NCI-H446 (cell line): ENCODE measurements at regions not wholly inside any gene's neighbourhood (a gene's known extent, or its start where the extent isn't known, plus 50 kb on each side); places are given as distances from the start of the nearest gene placed in this dataset.

Experiments
- DNase-seq, 2 experiments: peaks; one replicate each; lab custom pipeline; 2025; lab: John Stamatoyannopoulos, UW

DNA sequence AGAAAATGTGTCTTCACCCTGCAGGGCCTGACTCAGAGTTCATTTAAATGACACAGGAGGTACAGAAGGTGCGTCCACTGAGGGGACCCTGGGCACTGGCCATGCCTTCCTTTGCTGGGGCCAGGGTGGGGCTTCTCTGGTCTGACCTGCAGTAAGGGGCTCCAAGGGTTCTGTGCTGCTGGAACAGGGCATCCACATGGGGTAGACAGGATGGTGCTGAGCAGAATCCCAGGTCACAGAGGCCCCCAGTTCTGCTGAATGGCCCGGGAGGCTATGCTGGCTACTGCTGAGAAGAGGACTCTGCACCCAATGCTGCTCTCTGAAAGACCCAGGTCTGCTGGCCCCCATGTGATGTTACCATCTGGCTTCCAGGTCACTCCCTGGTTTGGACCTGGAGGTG is 150.4 kb upstream of the GGTLC1 start:
- DNase-seq, result no peak

- DNase-seq, result no peak
Observed at GRCh38 chr20:24138196-24138857, 149.7 kb upstream of the GGTLC1 start.

- no peak for DNase-seq
Observed at GRCh38 chr20:24136659-24137246, 148.2 kb upstream of the GGTLC1 start.

- DNase-seq, result no peak
Observed at GRCh38 chr20:24135781-24136180, 147.2 kb upstream of the GGTLC1 start.

- DNase-seq, result no peak
Observed at GRCh38 chr20:24134930-24135329, 146.4 kb upstream of the GGTLC1 start.

GRCh38 chr20:24134284-24134683 is 145.7 kb upstream of the GGTLC1 start:
- peak in 1 of 2 experiments; percentile 60 for DNase-seq

GRCh38 chr20:24132246-24132645 is 143.7 kb upstream of the GGTLC1 start:
- DNase-seq, result no peak

GRCh38 chr20:24131684-24132083 is 143.1 kb upstream of the GGTLC1 start:
- no peak for DNase-seq

DNA sequence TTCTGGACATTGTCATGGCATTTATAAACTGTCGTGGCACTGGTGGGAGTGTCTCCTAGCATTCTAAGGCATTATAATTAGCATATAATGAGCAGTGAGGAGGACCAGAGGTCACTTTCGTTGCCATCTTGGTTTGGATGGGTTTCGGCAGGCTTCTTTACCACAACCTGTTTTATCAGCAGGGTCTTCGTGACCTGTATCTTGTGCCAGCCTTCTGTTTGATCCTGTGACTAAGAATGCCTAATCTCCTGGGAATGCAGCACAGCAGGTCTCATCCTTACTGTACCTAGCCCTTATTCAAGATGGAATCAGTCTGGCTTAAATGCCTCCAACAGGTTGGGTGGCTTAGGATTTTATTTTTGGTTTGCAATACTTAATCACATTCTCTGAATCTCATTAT is 142.7 kb upstream of the GGTLC1 start:
- DNase-seq, result no peak

DNA sequence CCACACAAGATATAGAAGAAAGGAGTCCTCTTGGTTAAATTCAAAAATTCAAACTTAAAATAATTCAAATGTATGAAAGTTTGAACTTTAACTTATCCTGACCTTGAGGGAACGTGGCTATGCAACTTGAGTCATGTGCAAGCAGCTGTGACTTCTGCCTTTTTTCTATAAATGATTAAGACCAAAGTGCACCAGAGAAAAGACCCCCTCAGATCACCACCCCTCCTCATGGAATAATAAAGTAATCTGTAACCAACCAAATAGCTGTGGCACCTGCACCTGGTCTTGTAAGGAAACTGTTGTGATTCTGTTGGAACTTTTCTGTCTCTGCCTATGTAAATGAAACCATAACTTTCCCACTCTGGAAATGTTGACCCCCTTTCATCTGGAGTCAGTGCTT is 141.1 kb upstream of the GGTLC1 start:
- no peak for DNase-seq

- no peak for DNase-seq
Observed at GRCh38 chr20:24124951-24125650, 136.5 kb upstream of the GGTLC1 start.

DNA sequence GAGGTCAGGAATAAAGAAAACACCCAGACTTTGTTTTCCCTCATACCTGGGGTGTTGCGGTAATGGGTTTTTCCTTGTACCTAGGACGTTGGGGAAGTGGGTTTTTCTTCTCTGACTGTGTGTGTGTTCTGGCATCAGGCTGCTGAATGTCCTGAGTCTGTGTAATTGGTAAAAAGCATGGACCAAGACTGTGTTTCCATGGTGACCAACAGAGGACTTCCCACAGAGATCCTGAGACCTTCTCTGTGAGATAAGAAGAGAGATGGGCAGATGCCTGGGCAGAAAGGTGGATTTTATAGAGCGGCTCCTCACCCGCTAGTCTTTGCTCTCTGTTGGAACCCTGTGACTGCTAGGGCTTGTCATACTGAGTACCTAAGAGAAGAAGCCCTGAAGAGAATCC is 135.4 kb upstream of the GGTLC1 start:
- no peak for DNase-seq

- DNase-seq, result peak; percentile 55 to 81
Observed at GRCh38 chr20:24118441-24119175, 130.0 kb upstream of the GGTLC1 start.

- peak in 1 of 2 experiments; percentile 64 for DNase-seq
Observed at GRCh38 chr20:24118034-24118433, 129.5 kb upstream of the GGTLC1 start.

DNA sequence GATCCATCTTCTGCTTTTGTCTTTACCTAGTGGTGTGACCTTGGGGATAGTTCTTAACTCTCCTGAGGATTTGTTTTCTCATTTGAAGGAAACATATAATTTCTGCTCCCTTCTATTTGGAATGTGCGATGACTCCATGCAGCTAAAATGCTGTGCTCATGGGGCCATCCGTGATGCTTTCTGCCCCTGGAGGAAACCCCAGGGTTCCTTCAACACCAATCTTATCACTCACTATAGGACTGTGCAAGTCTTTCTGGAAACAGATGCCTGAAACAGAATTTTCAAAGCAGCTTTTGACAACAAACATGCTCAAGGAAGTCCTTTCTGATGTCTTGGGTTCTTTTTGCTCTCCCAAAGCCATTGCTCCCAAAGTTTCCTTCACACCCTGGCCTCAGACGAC is 128.8 kb upstream of the GGTLC1 start:
- no peak for DNase-seq

DNA sequence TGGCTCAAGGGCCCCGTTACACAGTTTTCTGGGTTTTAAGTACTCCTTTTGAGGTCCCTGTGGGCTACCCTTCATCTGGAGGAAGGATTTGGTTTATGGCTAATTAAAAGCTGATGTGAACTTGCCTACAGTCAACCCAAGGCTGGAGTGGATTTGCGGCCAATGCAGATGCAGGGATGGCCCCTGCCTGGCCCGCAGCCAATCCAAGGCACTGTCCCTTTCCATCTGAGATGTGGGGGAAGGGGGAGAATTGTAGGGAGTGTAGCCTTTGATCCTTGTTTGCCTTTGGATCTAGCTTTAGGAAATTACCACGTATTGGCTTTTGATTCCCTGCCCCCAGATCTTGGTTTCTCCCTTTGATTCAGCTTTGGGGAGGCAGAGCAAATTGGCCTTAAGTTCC is 128.0 kb upstream of the GGTLC1 start:
- no peak for DNase-seq

DNA sequence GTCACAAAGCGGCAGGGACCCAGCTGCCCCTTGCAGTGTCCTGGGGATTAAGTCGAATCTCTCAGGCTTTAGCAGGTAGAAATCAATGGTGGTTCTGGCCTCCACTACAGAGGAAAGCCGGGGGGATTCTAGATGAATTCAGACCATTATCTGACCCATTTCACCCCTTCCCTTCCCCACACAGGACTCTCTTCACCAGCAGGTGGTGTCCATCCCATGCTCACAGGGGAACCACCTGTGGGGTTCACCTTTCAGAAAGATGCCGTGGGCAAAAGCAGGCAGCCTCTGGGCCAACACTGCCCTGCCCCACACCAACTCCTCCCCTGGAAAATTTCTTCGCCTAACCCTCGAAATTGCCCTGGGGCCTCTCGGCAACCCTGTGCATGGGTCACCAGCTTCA is 123.8 kb upstream of the GGTLC1 start:
- no peak for DNase-seq

DNA sequence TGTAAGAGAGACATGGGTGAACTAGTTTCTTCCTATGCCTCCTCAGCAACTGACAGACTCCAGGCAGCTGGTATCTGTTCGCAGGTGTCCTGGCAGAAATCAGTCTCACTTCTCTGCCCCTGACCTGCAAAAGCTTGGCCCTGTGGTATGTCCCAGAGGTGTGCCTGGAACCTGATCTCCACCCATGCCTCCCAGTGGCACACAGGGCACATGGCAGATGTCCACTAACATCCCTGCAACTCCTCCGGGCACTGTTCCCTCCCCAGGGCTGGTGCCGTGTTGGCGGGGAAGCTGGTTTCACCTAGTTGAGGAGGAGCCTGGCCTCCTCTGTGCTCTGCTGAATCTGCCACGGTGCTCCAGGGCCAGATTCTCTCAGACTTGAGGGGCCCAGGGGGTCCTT is 123.3 kb upstream of the GGTLC1 start:
- DNase-seq, result no peak

- DNase-seq, result no peak
Observed at GRCh38 chr20:24109537-24109936, 121.0 kb upstream of the GGTLC1 start.

- DNase-seq, result no peak
Observed at GRCh38 chr20:24109008-24109407, 120.4 kb upstream of the GGTLC1 start.

GRCh38 chr20:24108581-24108980 is 120.0 kb upstream of the GGTLC1 start:
- no peak for DNase-seq

DNA sequence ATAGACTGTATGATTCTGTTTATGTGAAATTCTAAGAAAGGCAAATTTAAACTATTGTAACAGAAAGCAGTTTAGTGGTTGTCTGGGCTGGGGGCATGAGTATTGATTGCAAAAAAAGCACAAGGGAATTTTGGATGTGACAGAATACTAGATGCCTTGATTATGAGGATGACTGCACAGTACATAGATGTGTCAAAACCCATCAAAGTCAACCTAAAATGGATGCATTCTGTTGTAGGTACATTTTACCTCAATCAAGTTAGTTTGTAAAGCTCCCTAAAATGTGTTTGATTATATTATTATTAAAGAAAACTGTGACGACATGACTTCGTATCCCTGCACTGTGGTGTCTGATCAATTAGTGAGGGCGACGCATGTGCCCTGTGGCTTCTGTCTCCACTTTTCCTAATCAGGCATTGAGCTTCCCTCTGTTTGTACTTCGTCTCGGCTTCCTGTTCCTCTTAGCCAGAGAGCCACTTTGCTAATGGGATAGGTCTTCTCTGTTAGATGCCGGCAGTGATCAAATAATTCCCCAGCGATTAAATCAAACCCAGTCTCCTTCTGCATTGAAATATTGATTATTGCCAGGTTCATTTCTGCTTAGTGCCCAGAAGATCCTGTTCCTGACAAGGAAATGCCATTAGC is 118.3 kb upstream of the GGTLC1 start:
- no peak for DNase-seq
